HUES64 (cell line): ENCODE measurements at regions not wholly inside any gene's neighbourhood (a gene's known extent, or its start where the extent isn't known, plus 50 kb on each side); places are given as distances from the start of the nearest gene placed in this dataset.
"Not testable (repeated sequence)": the region's sequence is repeated elsewhere in the genome, so short reads cannot be mapped to it uniquely, and the experiment has no call there.

Experiments used
- H3K27ac ChIP-seq: 2 replicates; pipeline ENCODE4 v1.7.0; 2013; ENCODE audit warnings: low read depth, low read length, inconsistent platforms
- H3K27me3 ChIP-seq: 2 replicates; pipeline ENCODE4 v1.6.1; 2013; ENCODE audit warnings: mild to moderate bottlenecking, low read length; ENCODE audit not compliant: insufficient read depth
- H3K36me3 ChIP-seq: 2 replicates; pipeline ENCODE4 v1.6.1; 2013; ENCODE audit warnings: mild to moderate bottlenecking, low read length; ENCODE audit not compliant: insufficient read depth
- H3K4me1 ChIP-seq: 2 replicates; pipeline ENCODE4 v1.6.1; 2013; ENCODE audit warnings: mild to moderate bottlenecking, low read length, moderate library complexity; ENCODE audit not compliant: insufficient read depth
- H3K4me3 ChIP-seq: 2 replicates; pipeline ENCODE4 v1.5.1; 2013; ENCODE audit warnings: mild to moderate bottlenecking, low read length, moderate library complexity
- H3K9ac ChIP-seq: 2 replicates; pipeline ENCODE4 v1.6.1; 2013; ENCODE audit warnings: mild to moderate bottlenecking, low read depth, low read length
- H3K9me3 ChIP-seq: 2 replicates; pipeline ENCODE4 v1.6.1; 2013; ENCODE audit warnings: low read depth, low read length; ENCODE audit not compliant: insufficient read depth
- WGBS: fragments of 150-250, 120-280 bp; methylation state at CpG from one replicate; pipeline ENCODE4 v1.1.7; 2013; ENCODE audit warnings: missing lambda C conversion rate; 5-methylcytosine and 5-hydroxymethylcytosine counted together

DNA sequence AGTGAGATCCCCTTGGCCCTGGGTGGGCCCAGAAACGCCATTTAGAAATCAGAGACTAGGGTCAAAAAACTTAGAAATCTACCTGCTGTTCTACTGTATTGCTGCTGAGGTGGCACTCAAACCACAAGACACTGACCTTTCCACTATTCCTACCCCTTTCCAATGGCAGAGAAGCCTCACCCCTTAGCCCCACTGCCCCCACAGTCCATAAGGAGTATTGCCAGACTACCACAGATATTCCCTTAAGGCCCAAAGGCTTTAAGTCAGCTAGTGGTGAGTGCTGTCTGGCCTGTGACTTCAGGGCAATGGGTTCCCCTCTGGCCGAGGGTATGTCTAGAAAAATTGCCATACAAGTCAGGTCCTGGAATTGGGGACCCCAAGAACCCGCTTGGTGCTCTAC is 656.1 kb downstream of the COL12A1 start:
- Histone ChIP-seq H3K27ac (no peak overlapping the region), H3K9ac (no peak overlapping the region), H3K4me3 (no peak overlapping the region), H3K27me3 (no peaks in the 10 kb centered on the region), H3K4me1 (no peaks in the 10 kb centered on the region), H3K36me3 (no peaks in the 10 kb centered on the region), H3K9me3 (0 out of 2 replicates have a peak, but pooled peaks cover 4% of the 10 kb centered on the region)
- WGBS = 88% methylated on average over 3 of the region's 3 CpGs

- Histone ChIP-seq H3K4me1 (no peaks in the 10 kb centered on the region), H3K9me3 (no peaks in the 10 kb centered on the region), H3K4me3 (no peak overlapping the region), H3K9ac (no peak overlapping the region), H3K36me3 (no peaks in the 10 kb centered on the region), H3K27me3 (no peaks in the 10 kb centered on the region), H3K27ac (no peak overlapping the region)
- 97% methylated on average over 2 of the region's 2 CpGs for WGBS
Measured at GRCh38 chr6:74534465-74535211, 671.2 kb downstream of the COL12A1 start.

DNA sequence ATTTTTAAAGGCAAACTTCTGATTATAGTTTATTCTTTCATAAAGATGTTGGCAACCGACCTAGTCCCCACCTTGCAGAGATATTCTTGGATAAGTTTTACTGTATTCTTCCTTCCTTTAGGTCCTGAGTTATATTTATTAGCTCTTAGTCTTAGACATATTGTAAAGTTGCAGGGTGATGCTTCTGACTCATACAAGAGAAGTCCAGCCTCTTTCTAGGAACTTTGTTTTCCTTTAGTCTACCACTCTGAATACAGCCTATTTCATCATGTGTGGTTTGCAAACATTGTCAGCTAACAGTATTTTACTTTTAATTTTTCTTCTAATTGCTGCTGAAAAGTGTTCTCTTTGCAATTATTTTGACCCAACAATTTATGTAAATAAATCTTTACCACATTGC is 686.7 kb downstream of the COL12A1 start:
- Histone ChIP-seq H3K4me1 (no peaks in the 10 kb centered on the region), H3K27me3 (no peaks in the 10 kb centered on the region), H3K4me3 (no peak overlapping the region), H3K9me3 (no peaks in the 10 kb centered on the region), H3K27ac (no peak overlapping the region), H3K9ac (no peak overlapping the region), H3K36me3 (no peaks in the 10 kb centered on the region)
- no CpG with 5 or more reads among the region's 1 CpG for WGBS

DNA sequence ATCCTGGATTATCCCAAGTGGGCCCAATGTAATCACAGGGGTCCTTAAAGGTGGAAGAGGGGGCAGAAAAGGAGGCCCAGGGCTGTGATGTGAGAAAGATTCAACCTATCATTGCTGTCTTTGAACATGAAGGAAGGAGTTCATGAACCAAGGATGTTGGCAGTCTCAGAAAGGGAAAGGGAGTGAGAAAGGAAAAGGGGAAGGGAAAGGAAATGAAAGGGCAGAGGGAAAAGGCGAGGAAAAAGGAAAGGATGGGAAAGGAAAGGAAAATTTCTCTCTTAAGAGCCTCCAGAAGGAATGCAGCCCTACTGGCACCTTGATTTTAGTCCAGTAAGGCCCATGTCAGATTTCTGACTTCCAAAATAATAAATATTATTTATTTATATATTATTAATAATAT is 687.8 kb downstream of the COL12A1 start:
- Histone ChIP-seq H3K4me3 (no peak overlapping the region), H3K9me3 (no peaks in the 10 kb centered on the region), H3K36me3 (no peaks in the 10 kb centered on the region), H3K9ac (no peak overlapping the region), H3K4me1 (no peaks in the 10 kb centered on the region), H3K27me3 (no peaks in the 10 kb centered on the region), H3K27ac (no peak overlapping the region)
- WGBS = 96% methylated on average over 1 of the region's 1 CpG

GRCh38 chr6:74510878-74511277 is 695.0 kb downstream of the COL12A1 start:
- no CpG with 5 or more reads among the region's 3 CpGs for WGBS
- Histone ChIP-seq H3K36me3 (no peaks in the 10 kb centered on the region), H3K9ac (no peak overlapping the region), H3K4me1 (no peaks in the 10 kb centered on the region), H3K9me3 (peaks cover 9% of the 10 kb centered on the region; the same call in 1 of the 2 replicates), H3K27me3 (no peaks in the 10 kb centered on the region), H3K27ac (no peak overlapping the region), H3K4me3 (no peak overlapping the region)

DNA sequence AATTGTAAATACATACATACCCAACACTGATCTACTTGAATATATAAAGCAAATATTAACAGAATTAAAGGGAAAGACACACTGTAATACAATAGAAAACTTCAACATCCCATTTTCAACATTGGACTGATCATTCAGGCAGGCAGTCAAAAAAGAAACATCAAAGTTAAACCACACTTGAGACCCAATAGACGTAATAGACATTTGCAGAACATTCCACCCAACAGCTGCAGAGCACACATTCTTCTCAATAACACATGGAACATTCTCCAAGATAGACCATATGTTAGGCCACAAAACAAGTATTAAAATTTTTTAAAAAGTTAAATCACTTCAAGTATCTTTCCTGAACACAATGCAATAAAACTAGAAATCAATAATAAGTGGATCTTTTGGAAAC is 698.2 kb downstream of the COL12A1 start:
- Histone ChIP-seq H3K4me1 (no peaks in the 10 kb centered on the region), H3K27me3 (no peaks in the 10 kb centered on the region), H3K9me3 (peaks cover 22% of the 10 kb centered on the region), H3K9ac (no peak overlapping the region), H3K36me3 (no peaks in the 10 kb centered on the region), H3K27ac (no peak overlapping the region), H3K4me3 (no peak overlapping the region)
- 96% methylated on average over 1 of the region's 1 CpG for WGBS

- no peaks in the 10 kb centered on the region for H3K36me3 ChIP-seq
- H3K4me3 ChIP-seq = no peak overlapping the region
- H3K27me3 ChIP-seq = no peaks in the 10 kb centered on the region
- H3K4me1 ChIP-seq = no peaks in the 10 kb centered on the region
- H3K9me3 ChIP-seq = peaks cover 22% of the 10 kb centered on the region
- no peak overlapping the region for H3K9ac ChIP-seq
- 80% methylated on average over 1 of the region's 1 CpG for WGBS
- no peak overlapping the region for H3K27ac ChIP-seq
Measured at GRCh38 chr6:74505391-74505790, 700.5 kb downstream of the COL12A1 start.

- peaks cover 20% of the 10 kb centered on the region for H3K9me3 ChIP-seq
- H3K27ac ChIP-seq = no peak overlapping the region
- H3K36me3 ChIP-seq = no peaks in the 10 kb centered on the region
- WGBS = 97% methylated on average over 3 of the region's 3 CpGs
- H3K27me3 ChIP-seq = no peaks in the 10 kb centered on the region
- no peak overlapping the region for H3K4me3 ChIP-seq
- no peak overlapping the region for H3K9ac ChIP-seq
- no peaks in the 10 kb centered on the region for H3K4me1 ChIP-seq
Measured at GRCh38 chr6:74504941-74505340, 700.9 kb downstream of the COL12A1 start.

- 83% methylated on average over 1 of the region's 1 CpG for WGBS
- H3K9ac ChIP-seq = no peak overlapping the region
Measured at GRCh38 chr6:74492587-74492986, 713.3 kb downstream of the COL12A1 start.

DNA sequence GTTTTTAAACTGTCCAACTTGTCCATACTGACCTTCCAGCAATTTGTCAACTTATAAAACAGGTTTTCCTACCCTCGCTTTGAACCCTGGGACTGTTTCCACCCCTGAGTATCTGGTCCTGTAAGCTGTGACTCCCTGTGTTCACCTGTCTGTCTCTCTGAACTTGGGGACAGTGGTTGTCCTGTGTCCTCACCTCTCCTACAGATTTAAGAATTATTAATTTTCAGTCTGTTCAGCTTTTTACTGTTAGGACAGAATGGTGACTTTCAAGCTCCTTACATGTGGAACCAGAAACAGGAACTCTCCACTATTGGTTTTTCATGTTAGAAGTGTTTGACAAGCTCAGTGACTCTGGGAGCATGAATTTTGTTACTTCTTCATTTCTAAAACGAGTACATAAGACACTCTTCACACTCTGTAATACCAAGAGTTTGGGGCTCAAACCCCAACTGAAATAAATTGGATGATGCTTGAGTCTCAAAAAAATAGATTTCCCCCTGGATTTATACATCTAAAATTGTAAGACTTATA is 713.9 kb downstream of the COL12A1 start:
- Histone ChIP-seq H3K9ac (no peak overlapping the region), H3K4me1 (no peaks in the 10 kb centered on the region), H3K27ac (no peak overlapping the region), H3K4me3 (no peak overlapping the region), H3K27me3 (no peaks in the 10 kb centered on the region), H3K36me3 (no peaks in the 10 kb centered on the region), H3K9me3 (no peaks in the 10 kb centered on the region)
- WGBS = 81% methylated on average over 2 of the region's 2 CpGs

More at GRCh38 chr6:74492587-74492986, 713.3 kb downstream of the COL12A1 start:
- Histone ChIP-seq H3K4me3 (no peak overlapping the region), H3K9me3 (no peaks in the 10 kb centered on the region), H3K27ac (no peak overlapping the region), H3K27me3 (no peaks in the 10 kb centered on the region), H3K36me3 (no peaks in the 10 kb centered on the region), H3K4me1 (no peaks in the 10 kb centered on the region)

GRCh38 chr6:74488726-74489125 is 717.1 kb downstream of the COL12A1 start:
- H3K4me1 ChIP-seq, H3K9me3 ChIP-seq, H3K4me3 ChIP-seq, H3K27me3 ChIP-seq, H3K9ac ChIP-seq, H3K27ac ChIP-seq, H3K36me3 ChIP-seq: not testable (repeated sequence)
- 95% methylated on average over 12 of the region's 13 CpGs for WGBS
